ENCODE measurements at regions not wholly inside any gene's neighbourhood (a gene's known extent, or its start where the extent isn't known, plus 50 kb on each side); places are given as distances from the start of the nearest gene placed in this dataset.
"Not testable (repeated sequence)": the region's sequence is repeated elsewhere in the genome, so short reads cannot be mapped to it uniquely, and the experiment has no call there.

DNA sequence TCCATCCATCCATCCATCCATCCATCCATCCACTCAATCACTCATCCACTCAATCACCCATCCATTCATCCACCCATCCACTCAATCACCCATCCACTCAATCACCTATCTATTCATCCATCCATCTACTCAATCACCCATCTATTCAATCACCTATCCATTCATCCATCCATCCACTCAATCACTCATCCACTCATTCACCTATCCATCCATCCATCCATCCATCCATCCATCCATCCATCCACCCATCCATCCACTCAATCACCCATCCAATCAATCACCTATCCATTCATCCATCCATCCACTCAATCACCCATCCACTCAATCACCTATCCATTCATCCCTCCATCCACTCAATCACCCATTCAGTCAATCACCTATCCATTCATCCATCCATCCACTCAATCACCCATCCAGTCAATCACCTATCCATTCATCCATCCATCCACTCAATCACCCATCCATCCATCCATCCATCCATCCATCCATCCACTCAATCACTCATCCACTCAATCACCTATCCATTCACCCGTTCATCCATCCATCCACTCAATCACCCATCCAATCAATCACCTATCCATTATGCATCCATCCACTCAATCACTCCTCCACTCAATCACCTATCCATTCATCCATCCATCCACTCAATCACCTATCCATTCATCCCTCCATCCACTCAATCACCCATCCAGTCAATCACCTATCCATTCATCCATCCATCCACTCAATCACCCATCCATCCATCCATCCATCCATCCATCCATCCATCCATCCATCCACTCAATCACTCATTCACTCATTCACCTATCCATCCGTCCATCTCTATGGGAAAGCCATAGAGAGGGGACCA lies 114.7 kb upstream of the ZBTB40 start:
- DNase-seq = not testable (repeated sequence)

DNA sequence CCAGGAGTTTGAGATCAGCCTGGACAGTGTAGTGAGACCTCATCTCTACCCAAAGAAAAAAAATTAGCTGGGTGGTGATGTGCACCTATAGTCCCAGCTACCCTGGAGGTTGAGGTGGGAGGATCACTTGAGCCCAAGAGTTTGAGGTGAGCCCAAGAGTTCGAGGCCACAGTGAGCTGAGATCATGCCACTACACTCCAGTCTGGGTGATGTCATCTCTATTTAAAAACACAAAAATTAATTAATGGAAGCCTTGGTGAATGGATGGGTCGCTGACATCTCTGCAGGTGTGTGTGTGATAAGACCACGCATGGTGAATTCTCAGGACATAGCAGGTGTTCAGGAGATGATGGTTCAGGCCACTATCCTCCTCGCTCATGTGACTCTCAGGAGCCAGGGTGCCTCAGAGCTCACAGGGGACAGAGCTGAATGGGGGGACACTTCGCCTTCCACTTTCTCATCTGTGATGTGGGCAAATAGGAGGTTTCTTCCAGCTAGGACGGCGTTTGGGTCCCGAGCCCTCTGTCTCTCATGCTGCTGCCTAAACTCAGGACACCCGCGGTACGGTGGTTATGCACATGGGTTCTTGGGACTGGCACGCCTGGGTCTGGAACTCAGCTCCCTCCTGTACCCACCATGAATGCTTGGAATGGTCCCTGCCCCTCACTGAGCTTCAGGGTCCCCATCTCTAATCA lies 113.4 kb upstream of the ZBTB40 start:
- DNase-seq = no peak

DNA sequence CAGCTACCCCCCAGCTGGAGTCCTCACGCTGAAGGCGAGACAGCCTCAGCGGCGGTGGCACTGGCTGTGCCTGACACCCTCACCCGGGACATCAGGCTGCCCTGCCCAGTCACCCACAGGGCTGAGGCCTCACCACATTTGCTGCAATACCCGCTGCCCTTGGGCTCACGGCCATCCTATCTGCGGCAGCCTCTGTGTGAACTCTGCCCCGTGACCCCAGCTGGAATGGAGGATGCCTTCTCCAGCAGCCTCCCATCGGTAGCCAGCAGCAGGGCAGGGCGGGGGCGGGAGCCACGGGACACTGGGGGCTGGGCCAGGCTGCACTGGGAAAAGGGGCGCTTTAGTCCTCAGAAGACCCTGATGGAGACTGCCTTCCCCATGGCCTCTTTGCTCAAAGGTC lies 112.4 kb upstream of the ZBTB40 start:
- no peak for DNase-seq

DNA sequence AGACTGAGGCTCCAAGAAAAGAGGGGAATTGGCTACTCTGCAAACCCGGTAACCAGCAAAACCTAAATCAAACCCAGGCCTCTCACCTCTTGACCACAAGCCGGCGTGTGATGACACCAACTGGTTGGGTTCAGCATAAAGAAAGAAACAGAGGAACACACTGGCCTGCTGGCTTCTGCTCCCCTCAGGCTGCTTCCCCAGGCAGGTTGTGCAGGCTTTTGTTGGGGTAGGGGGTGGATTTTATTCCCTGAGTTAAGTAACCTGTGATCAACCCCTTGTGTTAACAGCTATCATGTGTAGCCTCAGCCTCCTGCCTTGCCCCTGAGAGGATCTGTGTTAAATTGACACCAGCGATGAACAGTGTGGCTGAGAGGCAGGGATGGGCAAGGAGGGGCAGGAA lies 111.6 kb upstream of the ZBTB40 start:
- DNase-seq = no peak

DNA sequence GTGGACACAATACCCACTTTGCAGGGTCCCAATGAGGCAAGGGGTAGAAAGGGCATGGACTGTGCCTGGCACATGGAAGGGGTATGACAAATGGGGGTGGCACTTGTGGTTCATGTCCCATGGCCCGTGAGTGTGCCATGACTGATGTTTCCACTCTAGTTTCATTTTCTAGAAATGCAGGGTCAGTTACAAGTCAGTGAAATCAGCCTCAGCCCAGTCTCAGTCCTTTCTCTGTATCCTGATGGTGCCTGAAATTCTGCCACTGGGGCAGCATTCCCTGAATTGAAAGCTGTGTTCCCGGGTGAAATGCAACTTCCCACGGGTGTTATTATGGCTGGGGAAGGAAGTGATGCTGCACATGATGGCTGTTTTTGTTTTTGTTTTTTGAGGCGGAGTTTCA lies 110.8 kb upstream of the ZBTB40 start:
- DNase-seq = no peak

DNA sequence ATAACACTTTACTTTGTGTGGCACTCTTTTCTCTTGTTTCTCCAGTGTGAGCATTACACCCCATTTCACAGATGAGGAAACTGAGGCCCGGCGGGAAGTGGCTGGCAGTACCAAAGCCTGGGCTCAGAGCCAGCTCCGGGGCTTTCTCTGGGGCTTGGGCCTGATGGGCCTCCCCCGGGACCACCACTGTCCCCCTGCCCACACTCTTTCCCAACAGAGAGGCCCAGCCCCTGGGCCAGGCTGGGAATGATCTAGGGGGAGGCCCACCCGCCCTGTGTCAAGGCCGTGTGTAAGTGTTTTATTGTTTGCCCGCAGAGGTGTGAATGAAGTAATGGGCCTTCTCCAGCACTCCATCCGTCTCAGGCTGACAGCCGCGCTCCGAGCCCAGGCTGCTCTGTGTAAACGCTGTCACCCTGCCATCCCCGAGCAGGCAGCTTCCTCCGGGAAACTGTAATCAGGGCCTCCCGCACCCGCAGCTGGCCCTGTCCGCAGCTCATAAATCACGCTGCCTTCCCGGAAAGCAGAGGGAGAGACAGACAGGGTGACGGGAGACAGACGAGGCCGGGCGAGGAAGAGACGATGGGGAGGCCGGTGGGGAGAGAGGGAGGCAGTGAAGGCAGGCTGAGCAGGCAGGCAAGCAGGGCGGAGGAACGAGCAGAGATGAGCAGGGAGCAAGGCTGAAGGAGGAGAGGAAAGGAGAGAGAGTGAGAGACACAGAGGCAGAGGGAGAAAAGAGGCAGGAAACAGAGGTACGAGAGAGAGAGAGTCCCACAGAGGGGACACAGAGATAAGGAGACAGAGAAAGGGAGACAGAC lies 109.7 kb upstream of the ZBTB40 start:
- no peak for DNase-seq

DNA sequence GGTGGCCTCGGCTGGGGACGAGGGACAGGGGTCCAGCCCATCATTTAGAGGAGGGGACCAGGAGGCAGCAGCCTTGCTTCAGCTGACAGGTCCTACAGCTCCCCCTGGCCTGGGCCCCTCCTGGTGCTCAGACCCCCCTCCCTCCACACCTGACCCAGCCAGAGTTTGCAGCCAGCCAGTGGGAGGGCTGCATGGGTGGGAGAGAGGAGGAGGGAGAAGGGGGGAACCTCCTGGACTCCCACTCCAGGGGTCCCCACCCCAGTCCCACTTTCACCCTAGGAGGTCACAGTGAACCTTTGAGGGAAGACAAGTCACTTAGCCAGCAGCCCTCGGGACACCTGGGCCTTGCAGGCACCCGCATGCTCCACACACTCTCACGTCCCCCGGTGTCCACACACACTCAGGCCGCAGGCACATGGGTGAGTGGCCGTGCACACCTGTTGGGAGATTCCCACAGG lies 108.9 kb upstream of the ZBTB40 start:
- no peak for DNase-seq

DNA sequence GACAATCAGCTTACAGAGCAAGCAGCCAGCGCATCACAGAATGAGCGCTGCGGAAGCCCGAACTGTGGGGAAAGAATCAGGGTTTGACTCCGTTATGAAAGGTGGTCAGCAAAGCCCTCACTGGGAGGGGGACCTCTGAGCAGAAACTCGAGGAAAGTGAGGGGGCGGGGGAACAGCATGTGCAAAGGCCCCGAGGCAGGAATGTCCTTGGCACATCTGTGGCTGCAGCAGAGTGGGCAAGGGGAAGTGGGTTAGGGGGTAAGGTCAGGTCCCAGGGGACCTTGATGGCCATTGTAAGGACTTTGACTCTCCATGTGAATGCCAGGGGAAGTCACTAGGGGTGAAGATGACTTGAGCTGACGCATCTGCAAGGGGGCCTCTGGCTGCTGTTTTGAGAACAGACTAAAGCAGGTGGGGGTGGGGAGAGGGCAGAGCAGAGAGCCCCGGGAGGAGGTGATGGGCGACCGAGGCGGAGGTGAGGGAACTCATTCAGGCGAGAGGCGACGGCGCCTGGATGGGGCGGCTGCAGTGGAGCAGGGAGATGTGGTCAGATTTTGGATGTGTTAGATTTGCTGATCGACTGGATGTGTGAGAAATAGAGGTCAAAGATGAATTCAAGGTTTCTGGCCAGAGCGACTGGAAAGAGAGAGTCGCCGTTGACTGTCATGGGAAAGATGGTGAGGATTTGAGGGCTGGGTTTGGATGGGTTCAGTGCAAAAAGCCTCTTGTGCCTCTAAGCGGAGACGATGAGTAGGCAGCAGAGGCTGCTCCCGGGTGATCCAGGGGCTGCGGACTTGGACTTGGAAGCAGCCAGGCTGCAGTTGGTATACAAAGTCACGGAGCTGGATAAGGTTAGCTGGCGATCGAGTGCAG lies 108.0 kb upstream of the ZBTB40 start:
- no peak for DNase-seq

DNA sequence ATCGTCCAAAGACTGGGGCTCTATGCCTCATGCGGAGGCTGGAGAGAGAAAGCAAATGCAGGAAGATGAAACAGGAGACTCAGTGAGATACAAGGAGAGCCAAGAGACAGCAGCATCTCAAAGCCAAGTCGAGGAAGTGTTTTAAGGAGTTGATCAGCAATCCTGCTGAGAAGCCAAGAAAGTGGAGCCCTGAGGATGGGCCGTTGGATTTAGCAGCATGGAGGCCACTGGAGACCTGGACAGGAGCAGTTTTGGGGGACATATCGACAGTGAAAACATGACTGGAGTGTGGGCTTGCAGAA lies 107.4 kb upstream of the ZBTB40 start:
- no peak for DNase-seq

DNA sequence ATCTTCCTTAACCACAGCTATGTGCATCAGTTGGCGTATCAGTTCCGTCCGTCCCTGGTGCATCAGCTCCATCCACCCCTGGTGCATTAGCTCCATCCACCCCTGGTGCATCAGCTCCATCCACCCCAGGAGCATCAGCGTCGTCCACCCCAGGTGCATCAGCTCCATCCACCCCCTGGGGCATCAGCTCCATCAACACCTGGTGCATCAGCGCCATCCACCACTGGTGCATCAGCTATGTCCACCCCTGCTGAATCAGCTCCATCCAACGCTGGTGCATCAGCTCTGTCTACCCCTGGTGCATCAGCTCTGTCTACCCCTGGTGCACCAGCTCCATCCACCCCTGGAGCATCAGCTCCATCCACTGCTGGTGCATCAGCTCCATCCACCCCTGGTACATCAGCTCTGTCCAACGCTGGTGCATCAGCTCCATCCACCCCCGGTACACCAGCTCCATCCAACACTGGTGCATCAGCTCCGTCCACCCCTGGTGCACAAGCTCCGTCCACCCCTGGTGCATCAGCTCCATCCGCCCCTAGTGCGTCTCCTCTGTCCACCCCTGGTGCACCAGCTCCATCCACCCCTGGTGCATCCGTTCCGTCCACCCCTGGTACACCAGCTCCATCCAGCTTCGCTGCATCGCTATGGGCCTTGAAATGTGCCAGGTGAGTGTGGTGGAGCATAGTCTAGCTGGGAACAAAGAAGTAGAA lies 106.6 kb upstream of the ZBTB40 start:
- no peak for DNase-seq

DNA sequence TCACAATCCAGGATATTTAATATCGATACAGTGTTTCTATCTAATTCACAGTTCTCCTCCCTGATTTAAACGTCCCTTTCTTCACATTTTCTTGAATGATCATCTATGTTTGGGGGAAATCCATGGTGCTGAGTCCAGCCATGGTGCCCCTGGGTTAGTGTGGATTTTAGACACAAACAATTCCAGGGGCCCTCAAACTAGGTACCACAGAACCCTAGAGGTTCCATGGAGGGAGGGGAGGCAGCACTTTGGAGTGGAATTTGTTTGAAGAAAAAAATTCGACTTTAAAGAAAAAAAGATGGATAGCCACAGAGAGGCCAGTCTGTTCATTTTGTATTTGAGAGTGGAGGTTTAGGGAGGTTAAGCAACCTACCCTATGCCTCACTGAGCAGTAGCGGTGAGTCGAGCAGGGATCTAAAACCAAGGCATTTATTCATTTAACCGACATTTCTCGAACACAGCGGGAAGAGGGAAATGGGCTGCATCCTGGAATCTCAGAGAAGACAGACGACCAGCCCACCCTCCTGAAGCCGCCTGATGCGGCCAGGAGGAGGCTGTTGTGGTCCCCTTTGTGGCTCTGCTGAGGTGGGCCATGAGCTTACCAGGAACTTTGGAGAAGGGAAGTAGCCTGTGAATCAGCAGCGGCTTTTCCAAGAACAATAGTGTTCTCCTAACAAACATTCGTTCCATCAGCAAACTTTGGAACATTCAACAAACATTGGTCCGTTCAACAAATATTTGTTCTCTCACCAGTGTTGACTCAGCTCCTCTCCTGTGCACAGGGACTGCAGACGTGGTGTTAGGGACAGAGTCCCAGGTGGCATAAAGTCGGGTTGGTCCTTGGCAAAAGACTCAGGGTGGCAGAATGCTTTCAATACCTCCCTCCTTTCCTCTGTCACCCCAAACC lies 103.5 kb upstream of the ZBTB40 start:
- no peak for DNase-seq

DNA sequence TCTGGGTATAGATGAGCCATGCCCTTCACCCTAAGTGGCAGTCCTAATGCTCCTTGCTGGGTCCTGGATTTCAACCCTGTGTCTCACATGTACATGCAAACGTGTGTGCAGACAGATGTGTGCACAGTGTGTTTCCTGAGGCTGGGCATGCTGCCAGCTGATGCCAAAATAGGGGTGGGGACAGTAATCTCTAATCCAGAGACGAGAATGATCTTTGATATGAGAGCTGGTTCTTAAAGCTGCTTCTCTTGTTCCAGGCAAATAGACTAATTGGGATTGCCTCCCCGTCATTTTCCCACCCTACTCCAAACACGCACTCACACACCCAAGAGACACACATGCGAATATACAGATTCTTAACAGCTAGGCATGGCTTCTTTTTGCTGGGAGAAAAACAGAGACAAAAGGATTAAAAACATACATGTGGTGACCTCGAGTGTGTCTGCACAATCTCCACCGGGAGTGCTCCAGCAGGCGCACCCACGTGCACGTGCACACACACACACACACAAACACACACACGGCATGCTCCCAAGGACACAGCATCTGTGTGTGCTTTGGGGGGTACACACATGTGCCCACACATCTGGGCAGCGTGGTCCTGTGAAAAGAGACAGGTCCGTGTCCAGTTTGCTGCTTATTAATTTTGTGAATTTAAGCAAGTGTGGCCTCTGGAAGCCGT lies 102.1 kb upstream of the ZBTB40 start:
- DNase-seq = no peak

DNA sequence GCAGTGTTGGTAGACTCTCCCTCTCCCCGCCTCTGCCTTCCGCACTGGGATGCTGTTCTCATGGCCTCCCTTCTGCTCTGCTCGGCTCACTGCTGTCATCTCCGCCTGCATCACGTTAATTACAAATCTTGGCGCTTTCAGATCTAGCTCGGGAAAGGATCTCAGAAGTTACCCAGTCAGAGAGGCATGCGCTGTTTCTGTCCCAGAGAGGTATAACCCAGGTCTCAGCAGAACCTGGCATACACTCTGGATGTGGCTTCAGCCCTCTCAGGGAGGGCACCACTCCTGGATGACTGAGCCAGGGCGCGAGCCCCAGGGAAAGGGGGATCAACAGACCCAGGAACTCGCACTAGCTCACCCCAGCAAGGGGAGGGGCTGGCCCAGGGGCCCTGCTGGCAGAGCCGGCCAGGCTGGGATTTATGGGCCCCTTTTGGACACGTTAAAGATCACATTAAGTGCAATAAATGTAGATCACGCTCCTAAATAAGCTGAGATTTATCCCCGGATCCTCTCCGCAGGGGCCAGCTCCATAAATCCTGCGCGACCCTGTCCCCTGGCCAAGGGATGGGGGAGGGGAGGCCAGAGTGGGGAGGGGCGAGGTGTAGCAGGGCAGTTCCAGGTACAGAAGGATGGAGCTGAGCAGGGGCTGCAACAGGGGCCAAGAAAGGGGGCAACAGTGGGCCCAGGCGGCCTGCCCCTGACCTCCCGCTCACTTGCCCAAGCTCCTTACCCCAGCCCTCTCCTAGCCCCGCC lies 101.3 kb upstream of the ZBTB40 start:
- DNase-seq = no peak

DNA sequence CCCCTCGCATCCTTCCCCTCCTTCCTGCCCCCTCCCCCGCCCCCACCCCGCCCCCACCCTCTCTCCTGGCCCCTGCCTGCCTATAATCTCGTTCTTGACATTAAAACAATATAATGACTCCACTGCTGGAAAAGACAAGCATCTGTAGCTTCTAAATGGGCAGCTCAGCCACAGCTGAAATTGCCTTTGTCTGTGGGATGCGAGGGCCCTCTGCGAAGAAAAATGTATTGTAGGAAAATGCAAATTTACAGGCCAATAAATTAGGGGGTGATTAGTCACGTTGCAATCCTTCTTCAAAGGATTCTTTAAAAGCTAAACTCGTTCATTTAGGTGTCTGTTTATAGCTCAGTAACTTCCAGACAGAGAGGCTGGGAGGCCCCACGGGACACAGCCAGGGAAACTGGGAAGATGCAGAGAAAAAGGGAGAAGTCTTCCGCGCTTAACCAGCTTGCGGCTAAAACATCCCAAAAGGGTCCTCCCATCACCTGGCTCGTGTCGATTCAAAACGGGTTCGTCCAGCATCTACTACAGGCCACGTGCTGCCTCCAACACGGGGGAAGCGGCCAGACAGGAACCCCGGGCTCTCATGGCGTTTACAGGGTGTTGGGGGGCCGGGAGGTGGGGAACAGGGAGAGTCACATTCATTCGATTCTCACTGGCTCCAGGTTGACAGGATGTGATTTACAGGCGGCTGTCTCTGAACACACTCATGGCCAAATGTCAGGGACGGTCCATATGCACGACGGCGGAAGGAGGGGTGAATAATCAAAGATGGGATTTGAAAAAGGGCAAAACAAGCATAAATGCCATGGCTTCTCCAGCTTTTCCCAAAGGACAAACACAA lies 100.5 kb upstream of the ZBTB40 start:
- DNase-seq = no peak

DNA sequence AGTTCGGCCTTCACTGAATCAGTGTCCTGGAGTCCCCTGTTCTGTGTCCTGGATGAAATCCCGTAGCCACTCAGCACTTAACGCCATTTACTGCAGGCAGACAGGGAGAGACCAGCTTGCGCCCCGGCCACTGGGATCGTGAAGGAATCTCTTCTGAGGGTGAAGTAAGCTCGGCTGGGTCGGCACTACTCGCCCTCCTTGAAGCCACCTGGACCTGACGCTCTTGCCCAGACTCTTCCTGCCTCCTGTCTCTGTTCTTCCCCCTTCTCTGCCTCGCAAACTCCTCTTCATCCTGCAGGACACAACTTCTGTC lies 99.9 kb upstream of the ZBTB40 start:
- no peak for DNase-seq

DNA sequence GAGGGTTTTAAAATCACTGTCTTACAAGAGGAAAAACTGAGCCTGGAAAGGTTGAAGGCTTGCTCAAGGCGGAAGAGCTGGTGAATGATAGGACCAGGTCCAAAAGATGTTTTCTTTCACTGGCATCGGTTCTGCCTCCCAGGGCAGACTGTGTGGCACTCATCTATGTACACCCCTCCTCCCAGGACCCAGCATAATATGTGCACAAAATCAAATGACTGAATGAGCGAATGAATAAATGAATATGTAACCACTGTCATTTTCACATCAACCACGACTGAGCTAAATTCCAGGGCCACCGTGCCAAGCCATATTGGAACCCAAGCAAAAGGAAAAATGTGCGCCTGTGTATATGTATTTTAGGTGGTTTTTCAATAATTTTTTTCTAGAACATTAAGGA lies 99.3 kb upstream of the ZBTB40 start:
- DNase-seq = no peak

DNA sequence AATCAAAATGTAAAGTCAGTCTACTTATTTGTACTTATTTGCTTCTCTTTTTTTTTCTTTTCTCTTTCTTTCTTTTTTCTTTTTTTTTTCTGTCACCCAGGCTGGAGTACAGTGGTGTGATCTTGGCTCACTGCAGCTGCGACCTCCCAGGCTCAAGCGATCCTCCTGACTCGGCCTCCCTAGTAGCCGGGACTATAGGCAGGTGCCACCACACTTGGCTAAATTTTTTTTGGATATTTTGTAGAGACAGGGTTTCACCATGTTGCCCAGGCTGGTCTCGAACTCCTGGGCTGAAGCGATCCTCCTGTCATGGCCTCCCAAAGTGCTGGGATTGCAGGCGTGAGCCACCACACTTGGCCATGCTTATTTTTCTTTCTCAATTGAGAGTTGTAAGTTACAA lies 98.8 kb upstream of the ZBTB40 start:
- no peak for DNase-seq

DNA sequence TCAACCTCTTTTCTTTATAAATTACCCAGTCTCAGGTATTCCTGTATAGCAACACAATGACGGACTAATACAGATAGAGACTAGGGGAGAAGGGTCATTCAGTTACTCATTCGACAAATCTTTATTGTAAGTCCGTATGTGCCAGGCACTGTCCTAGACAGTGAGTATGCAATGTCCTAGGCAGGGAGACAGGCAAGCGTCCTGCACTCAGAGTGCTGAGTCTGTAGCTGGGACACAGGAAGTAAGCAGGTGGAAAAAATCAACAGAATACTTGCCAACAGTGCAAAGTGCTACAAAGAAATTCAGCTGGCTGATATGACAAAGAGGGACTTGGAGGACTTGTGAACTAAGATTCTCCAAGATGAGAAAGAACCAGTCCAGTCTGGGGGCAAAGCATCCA lies 92.2 kb upstream of the ZBTB40 start:
- no peak for DNase-seq

Data from activated CD4-positive, alpha-beta T cell treated with anti-CD3 and anti-CD28 coated beads, Interleukin-10, Interleukin-2, amounts not matched to agents 100 ng/mL and 50 ng/mL, durations not matched to agents 16 hours and 8 hours (primary cell).